ENCODE measurements at regions not wholly inside any gene's neighbourhood (a gene's known extent, or its start where the extent isn't known, plus 50 kb on each side); places are given as distances from the start of the nearest gene placed in this dataset.

- no peak for DNase-seq (ENCODE audit: low read depth)
Observed at GRCh38 chr2:167430447-167430846, 542.2 kb downstream of the XIRP2 start.

GRCh38 chr2:167424803-167425755, 536.8 kb downstream of the XIRP2 start:
- no peak for DNase-seq (ENCODE audit: low read depth)

DNA sequence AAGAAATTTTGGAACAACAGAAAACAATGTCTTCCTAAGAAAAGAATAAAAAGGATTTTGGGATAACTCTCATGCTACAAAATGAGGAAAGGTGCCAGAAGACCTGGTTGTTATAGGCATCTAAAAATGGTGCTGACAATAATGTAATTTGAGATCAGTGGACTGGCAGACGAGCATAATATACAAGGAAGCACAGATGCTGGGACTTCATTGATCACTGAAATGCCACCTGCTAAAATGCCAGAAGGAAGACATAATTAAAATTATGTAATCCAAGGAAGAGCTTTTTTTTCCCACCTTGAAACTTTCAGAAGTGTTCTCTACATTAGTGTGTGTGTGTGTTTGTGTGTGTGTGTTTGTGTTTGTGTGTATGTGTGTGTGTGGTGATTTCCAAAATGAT, 535.9 kb downstream of the XIRP2 start:
- no peak for DNase-seq (ENCODE audit: low read depth)

- no peak for DNase-seq (ENCODE audit: low read depth)
Observed at GRCh38 chr2:167423731-167424130, 535.5 kb downstream of the XIRP2 start.

GRCh38 chr2:167420211-167420610, 531.9 kb downstream of the XIRP2 start:
- no peak for DNase-seq (ENCODE audit: low read depth)

- no peak for DNase-seq (ENCODE audit: low read depth)
Observed at GRCh38 chr2:167415068-167415467, 526.8 kb downstream of the XIRP2 start.

GRCh38 chr2:167411367-167411766, 523.1 kb downstream of the XIRP2 start:
- DNase-seq (ENCODE audit: low read depth): no peak

GRCh38 chr2:167406558-167406957, 518.3 kb downstream of the XIRP2 start:
- DNase-seq (ENCODE audit: low read depth): no peak

DNA sequence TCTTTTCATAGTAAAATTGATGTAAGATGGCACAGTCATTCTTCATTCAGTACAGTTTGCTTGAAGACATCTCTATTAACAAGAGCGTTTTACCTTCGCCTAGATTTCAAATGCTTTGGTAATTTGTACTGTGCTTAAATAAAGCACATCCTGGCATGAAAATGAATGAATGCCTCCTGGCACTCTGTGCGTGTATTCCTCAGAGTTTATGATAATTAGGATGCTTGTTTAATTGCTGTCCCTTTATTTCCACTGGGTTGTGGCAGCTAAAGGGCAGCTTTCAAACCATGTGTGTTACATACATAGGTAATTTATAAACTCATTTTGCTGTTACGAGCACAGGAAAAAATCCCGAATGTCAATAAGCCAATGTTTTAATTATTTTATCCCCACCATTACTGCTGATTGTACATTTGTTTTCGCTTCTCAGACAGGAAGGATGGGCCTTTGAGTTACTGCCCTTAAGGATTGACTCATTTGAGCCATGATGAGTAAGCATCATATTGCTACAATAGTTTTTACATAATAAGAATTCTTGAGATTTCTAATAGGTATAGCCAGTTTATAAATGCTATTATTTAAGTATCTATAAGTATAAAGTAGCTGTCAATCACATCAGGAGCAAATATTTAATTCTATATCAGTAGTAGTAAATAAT, 516.5 kb downstream of the XIRP2 start:
- no peak for DNase-seq (ENCODE audit: low read depth)

GRCh38 chr2:167401309-167401708, 513.0 kb downstream of the XIRP2 start:
- no peak for DNase-seq (ENCODE audit: low read depth)

DNA sequence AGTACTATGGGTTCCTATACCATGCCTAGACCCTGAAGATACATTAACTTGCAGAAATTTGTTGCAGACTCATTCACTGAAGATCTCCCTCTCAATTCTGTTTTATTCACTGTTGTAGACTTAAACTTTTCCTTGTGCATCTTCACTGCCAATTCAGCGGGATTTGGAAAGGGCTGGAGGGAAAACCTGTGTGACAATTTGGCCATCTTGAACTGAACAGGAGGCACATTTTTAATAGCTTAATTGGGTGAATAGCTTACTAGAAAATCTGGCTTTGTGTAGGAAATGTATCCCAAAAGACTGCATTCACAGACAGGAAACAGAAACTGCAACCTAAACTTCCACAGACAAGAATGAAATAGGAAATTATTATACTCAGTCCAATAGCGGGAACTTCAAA, 512.3 kb downstream of the XIRP2 start:
- no peak for DNase-seq (ENCODE audit: low read depth)

DNA sequence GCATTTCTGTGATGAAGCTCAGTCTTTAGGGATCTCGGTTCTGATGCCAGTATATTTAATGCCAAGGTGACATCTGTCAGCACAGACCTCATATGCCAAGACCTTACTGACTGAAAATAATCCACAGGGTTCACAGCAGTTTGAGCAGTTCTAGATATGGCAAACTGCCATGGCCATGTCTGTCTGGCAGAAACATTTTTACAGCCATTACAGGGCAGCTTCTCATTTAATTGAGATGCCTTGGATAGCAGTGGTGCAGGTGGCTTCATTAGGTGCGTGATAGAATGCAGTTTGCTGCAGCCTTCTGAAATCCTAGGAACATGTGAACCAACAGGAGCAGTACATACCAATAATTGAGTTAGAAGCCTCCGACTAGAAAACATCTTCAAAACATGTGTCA, 510.6 kb downstream of the XIRP2 start:
- no peak for DNase-seq (ENCODE audit: low read depth)

DNA sequence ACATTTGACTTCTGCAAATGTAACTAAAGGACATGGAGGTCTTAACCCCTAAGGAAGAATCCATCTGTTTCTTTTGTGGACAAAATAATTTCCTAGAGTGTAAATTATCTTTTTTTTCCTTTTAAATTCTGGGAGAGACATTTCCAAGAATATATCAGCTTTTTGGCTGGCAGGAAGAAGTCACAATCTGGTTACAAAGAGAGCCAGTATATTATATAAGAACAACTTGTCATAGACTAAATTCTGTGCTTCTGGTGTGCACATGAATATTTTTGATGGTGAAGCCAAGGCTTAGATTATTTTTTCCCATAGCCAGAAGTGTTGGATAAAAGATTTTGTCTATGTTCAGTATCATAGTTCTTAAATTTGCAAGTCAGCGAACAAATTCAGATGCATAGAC, 500.6 kb downstream of the XIRP2 start:
- DNase-seq (ENCODE audit: low read depth): no peak

DNA sequence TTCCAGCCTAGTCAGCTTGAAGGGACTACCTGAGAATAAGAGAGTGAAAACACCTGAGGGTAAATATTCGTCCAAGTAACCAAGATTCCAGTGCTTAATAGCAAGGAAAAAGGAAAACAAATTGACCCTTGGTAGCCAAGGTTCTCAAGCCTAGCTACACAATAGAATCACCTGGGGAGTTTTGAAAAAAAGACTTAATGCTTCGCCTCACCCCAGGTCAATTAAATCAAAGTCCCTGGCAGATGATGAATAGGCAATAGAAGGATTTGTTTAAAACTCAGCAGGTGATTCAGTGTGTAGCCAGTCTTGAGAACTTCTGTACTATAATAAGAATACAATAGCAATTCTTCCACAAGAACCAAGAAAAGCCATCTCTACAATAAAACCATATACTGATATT, 500.2 kb downstream of the XIRP2 start:
- no peak for DNase-seq (ENCODE audit: low read depth)

DNA sequence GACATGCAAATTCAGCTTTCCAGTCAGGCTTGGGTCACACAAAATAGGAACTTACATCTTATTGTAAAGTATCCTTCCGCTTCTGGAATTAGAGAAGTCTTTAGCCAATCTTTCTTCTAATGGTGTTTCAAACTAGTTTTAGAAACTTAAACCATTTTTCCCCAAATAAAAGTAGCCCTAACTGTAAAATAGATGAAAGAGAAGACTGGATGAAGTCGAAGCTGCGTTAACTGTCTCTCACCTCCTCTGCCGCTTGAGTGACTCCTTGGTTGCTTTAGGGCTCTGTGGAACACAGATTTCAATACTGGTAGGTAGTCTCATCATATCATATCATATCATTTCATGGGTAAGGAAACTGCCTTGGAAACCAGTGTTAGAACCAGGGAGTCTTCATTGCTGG, 498.4 kb downstream of the XIRP2 start:
- no peak for DNase-seq (ENCODE audit: low read depth)

- DNase-seq (ENCODE audit: low read depth): no peak
Observed at GRCh38 chr2:167383610-167384194, 495.4 kb downstream of the XIRP2 start.

- no peak for DNase-seq (ENCODE audit: low read depth)
Observed at GRCh38 chr2:167381349-167381748, 493.1 kb downstream of the XIRP2 start.

DNA sequence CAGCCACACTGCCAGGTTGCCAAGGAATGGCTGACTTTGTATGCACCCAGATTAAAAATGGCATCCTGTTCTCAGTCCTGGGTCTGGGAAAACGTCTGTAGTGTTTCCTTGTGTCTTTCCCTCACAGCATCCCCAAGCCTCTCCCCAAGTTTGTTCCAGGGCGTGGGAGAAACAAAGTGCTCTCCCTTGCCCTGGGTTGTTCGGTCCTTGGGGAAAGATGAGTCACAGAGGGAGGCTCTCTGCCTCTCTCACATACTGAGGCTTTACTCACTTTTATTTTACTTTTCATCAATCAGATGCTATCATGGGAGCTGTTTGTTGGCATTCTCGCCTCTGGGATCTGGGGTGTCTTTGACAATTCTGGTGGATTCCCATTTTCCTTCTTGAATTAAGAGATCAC, 492.3 kb downstream of the XIRP2 start:
- no peak for DNase-seq (ENCODE audit: low read depth)

DNA sequence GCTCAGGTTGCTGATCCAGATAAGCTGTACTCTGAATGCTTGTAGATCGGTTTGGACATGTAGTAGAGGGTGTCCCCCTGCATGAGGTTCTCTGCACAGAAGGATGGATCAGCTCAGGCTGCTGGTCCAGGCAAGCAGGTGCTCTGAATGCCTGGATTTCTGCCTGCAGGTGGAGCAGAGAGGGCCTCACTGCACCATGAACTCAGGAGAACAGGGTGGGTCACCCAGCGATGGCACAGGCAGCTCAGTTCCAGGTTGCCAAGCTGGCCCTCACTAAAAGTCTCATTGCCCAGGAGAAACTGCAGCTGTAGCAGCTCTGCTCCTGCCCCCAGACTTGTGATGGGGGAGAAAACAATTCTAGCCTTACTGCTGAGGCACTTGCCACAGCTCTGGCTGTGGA, 491.8 kb downstream of the XIRP2 start:
- DNase-seq (ENCODE audit: low read depth): no peak

GRCh38 chr2:167369083-167369482, 480.8 kb downstream of the XIRP2 start:
- no peak for DNase-seq (ENCODE audit: low read depth)

DNA sequence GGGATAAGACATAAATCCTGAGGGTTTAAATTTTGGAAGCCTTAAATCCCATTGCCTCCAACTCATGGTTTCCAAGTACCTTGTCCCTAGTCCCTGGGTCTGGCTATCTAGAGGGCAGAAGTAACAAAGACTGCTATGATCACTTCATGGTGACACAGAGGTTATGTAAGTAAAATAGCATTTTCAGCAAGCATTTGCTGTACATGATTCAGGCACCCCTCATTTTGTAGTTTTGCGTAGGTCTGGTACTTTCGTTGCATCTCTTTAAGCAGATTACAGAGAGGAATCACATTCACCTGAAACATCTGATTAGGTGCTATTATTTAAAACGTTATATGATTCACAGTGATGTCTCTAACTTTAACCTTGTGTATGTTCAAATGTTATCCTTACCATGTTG, 480.1 kb downstream of the XIRP2 start:
- DNase-seq (ENCODE audit: low read depth): no peak

- no peak for DNase-seq (ENCODE audit: low read depth)
Observed at GRCh38 chr2:167365216-167365615, 476.9 kb downstream of the XIRP2 start.

GRCh38 chr2:167361426-167361825, 473.1 kb downstream of the XIRP2 start:
- no peak for DNase-seq (ENCODE audit: low read depth)
